NCI-H526 (cell line): ENCODE measurements at regions not wholly inside any gene's neighbourhood (a gene's known extent, or its start where the extent isn't known, plus 50 kb on each side); places are given as distances from the start of the nearest gene placed in this dataset.
"Not testable (repeated sequence)": the region's sequence is repeated elsewhere in the genome, so short reads cannot be mapped to it uniquely, and the experiment has no call there.

ENCODE experiments used
- DNase-seq, 2 experiments: peaks; one replicate each; lab custom pipeline; 2025; lab: John Stamatoyannopoulos, UW

DNA sequence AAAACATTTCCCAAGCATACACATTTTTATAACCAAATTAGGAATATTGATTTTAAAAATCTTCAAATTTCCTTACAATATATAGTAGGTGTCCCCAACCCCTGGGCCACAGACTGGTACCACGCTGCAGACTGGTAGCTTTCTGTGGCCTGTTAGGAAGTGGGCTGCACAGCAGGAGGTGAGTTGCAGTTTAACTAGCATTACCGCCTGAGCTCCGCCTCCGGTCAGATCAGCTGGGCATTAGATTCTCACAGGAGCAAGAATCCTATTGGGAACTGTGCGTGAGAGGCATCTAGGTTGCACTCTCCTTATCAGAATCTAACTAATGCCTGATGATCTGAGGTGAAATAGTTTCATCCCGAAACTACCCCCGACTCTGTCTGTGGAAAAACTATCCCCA lies 62.1 kb downstream of the ZWINT start:
- DNase-seq = no peak

DNA sequence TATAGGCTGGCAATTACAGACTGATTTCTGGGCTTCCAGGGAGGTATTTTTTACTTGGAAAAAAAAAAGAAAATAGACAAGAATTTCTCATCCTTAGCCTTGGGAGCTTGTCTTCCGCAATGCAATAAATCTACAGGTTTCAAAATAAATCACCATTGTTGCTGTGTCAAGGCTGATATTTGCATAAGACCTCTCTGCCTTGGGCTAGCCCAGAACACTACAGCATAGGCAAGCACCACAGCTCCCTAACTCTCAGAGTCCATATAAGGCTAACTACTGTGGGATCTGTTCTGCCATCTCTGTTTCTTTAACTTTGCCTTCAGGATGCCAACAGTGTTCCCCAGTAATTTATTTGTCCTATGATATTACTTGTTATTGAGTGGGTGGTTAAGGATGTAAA lies 64.4 kb downstream of the ZWINT start:
- DNase-seq = peak in 1 of 2 experiments; percentile 29

- no peak for DNase-seq
Measured at GRCh38 chr10:56288403-56288802, 72.7 kb downstream of the ZWINT start.

- DNase-seq = no peak
Measured at GRCh38 chr10:56286096-56286495, 75.0 kb downstream of the ZWINT start.

- no peak for DNase-seq
Measured at GRCh38 chr10:56279270-56279669, 81.8 kb downstream of the ZWINT start.

DNA sequence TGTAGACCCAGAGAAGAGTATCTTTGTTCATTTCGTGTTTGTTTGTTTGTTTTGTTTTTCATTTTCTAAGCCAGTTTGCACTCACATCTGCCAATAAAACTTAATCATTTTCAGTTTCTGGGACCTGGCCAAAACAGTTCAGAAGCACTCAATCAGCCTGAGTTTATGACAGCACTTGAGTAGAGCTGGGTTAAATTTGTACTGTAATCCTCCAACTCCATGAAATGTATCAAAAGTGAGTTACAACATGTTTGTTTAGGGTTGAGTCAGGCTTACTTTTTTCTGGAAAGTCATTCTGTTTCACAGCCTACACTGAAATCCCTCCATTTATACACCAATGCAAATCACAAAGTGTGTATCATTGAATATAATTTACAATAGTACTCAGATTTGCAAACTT lies 91.9 kb downstream of the ZWINT start:
- no peak for DNase-seq

- DNase-seq = no peak
Measured at GRCh38 chr10:56266120-56266519, 94.9 kb downstream of the ZWINT start.

DNA sequence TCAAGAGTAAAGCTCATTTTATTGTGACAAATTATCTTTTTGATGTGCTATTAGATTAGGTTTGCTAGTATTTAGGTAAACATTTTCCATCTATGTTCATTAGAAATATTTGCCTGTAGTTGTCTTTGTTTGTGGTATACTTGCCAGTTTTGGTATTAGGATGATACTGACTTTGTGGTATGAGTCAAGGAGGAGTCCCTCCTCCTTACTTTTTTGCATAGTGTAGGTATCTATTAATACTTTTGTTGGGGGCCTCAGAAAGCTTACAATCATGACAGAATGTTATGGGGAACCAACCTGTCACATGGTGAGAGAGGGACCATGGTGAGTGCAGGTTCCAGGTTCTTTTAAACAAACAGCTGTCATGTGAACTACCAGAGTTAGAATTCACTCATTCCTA lies 102.1 kb downstream of the ZWINT start:
- no peak for DNase-seq

DNA sequence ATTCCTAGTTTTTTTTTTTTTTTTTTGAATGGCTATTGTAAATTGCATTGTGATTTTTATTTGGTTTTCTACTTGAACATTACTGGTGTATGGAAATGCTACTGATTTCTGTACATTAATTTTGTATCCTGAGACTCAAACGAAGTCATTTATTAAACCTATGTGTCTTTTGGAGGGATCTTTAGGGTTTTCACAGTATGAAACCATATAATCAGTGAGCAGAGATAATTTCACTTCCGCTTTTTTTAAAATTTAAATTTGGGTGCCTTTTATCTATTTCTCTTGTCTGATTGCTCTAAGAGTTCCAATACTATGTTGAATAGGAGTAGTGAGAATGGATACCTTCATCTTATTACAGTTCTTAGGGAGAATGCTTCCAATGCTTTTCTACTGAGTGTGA lies 102.7 kb downstream of the ZWINT start:
- no peak for DNase-seq

DNA sequence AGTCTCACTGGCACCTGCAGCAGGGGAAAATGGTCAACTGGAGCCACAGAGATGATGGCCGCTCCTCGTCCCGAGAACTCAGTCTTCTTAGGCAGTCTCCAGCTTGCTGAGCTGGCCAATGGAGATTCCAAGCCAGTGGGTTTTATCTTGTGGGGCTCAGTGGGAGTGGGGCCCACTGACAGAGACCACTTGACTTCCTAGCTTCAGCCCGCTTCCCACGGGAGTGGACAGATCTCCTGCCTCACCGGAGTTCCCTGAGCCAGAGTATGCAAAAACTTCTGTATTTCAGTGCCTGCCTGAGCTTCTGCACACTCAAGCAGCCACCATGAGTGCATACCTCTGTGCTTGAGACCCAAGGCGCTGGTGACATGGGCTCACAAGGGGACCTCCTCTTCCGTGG lies 105.8 kb downstream of the ZWINT start:
- no peak for DNase-seq

GRCh38 chr10:56240471-56240870 lies 120.6 kb downstream of the ZWINT start:
- DNase-seq = no peak

DNA sequence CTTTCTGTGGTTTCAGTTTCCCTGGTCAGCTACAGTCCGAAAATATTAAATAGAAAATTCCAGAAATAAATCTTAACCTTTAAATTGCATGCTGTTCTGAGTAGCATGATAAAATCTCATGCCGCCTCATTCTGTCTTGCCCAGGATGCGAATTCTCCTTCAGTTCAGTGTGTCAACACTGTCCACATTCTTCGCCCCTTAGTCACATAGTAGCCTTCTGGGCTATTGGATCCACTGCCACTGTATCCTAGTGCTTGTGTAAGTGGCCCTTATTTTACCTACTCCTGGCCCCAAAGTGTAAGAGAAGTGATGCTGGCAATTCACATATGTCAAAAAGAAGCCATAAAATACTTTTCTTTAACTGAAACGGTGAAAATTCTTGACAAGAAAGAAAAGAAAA lies 129.6 kb downstream of the ZWINT start:
- DNase-seq = no peak

DNA sequence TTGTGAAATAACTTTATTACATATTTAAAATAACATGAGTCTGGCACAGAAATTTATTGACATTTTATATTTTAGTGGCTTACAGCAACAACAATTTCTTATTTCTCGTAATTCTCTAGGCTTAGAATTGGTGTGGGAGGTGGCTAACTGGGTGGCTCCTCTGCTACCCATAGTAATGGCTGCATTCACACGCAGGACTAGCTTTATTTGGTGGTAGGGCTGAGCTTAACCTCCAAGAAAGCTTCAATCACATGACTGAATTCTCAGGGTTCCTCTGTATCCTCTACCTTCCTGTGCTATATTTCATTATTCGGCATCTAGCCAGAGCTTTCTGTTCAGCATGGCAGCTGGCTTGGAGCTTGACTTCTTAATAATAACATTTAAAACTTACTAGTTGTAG lies 138.8 kb downstream of the ZWINT start:
- DNase-seq = no peak

DNA sequence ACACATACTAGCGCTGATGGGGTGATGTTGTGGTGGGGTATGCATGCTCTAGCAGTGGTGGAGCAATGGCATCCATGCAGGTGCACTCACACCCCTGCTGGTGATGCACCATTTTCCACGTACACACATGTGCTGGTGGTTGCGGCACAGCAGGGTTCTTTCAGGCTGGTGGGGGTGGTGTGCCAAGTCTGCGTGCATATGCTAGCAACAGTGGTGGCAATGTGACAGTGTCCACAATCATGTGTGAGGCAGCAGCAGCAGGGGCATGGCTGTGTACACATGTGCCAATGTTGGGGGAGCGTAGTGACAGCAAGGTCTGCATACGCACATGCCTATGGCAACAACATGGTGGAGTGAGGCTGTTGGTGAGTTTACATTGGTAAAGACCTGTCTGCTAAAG lies 148.1 kb downstream of the ZWINT start:
- no peak for DNase-seq

- DNase-seq = no peak
Measured at GRCh38 chr10:56181607-56182006, 179.5 kb downstream of the ZWINT start.

GRCh38 chr10:56178210-56178609 lies 182.8 kb downstream of the ZWINT start:
- no peak for DNase-seq

DNA sequence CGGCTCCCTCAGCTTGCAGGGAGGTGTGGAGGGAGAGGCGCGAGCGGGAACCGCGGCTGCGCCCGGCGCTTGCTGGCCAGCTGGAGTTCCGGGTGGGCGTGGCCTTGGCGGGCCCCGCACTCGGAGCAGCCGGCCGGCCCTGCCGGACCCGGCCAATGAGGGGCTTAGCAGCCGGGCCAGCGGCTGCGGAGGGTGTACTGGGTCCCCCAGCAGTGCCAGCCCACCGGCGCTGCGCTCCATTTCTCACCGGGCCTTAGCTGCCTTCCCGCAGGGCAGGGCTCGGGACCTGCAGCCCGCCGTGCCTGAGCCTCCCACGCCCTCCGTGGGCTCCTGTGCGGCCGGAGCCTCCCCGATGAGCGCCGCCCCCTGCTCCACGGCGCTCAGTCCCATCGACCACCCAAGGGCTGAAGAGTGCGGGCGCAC lies 206.0 kb downstream of the ZWINT start:
- DNase-seq = not testable (repeated sequence)

DNA sequence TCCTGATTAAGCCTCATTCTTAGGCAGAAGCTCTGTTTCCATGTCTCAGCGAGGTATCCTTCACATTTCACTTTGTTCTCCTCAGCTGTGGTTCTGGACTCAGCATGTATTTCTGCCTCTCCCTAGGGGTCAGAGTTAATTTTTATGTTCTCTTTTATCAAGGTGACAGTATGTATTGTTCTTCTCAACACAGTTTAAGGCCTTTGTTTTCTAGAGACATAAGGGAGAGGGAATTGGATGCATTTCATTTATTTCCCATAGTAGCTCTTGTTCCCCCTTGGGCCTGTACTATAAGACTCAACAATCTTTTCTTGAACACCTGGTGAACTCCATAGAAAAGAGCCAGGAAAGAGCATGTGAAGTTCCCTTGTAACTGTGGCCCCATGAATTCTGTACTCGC lies 214.3 kb downstream of the ZWINT start:
- no peak for DNase-seq

DNA sequence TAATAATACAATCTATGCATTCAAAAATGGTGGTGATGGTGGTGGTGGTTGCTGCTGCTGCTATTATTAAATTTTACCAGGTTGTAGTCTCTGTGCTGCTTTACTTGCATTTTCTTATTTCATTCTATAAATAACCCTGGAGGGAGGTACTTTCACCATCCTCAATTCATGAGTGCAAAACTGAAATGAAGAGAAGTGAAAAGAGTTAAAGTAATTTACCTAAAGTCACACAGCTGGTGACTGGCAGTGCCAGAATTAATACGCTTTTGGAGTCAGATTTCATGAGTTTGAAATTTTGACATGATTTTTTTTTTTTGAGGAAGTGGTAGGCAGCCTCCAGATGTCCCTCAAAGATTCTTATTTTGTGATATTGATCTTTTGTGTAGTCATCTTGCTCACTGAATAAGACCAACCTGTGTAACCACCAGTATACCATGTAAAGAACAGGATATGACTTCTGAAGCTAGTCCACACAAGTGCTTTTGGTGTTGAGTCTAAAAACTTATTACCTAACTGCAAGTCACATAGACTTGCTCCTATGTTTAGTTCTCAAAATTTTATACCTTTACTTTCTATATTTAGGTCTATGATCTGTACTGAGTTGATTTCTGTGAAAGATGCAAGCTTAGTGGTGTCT lies 218.8 kb downstream of the ZWINT start:
- DNase-seq = no peak

- no peak for DNase-seq
Measured at GRCh38 chr10:56139405-56139804, 221.7 kb downstream of the ZWINT start.

DNA sequence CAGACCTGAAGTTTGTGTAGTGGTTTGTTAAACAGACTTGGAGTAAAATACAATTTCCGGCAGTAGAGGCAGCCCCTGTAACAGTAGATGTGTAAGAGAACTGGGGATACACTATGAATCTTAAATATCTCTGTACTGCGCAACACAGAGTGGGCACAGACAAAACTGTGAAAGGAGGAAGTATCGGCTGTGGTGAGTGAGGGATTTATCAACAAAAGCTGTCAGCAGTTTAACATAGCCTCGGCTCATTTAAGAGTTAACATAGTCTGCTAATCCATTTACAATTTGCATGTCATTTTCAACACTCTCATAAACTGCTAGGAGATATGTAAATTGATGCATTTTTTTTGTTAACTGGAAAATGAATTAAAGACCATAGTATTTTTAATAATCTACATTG lies 225.2 kb downstream of the ZWINT start:
- peak in 1 of 2 experiments; percentile 28 for DNase-seq

- no peak for DNase-seq
Measured at GRCh38 chr10:56123247-56123646, 237.8 kb downstream of the ZWINT start.

- peak in 1 of 2 experiments; percentile 27 for DNase-seq
Measured at GRCh38 chr10:56116684-56117083, 244.4 kb downstream of the ZWINT start.

- no peak for DNase-seq
Measured at GRCh38 chr10:56109454-56109853, 251.6 kb downstream of the ZWINT start.

GRCh38 chr10:56104923-56105322 lies 256.1 kb downstream of the ZWINT start:
- no peak for DNase-seq
